GM23338 (cell line): ENCODE measurements at regions not wholly inside any gene's neighbourhood (a gene's known extent, or its start where the extent isn't known, plus 50 kb on each side); places are given as distances from the start of the nearest gene placed in this dataset.

Experiments used
- ATAC-seq: fragments of 200-7000 bp; cut with Tn5 transposase; 3 replicates; pipeline ENCODE4 v1.9.1; 2020
- DNase-seq: peaks from one replicate; pipeline ENCODE4 v3.0.0-alpha.2; 2015; ENCODE audit warnings: low spot score
- H2AFZ ChIP-seq: fragments of 200-600 bp; sonication (generic); 2 replicates; pipeline ENCODE4 v1.8.0; 2016; ENCODE audit warnings: antibody characterized with exemption, mild to moderate bottlenecking, moderate library complexity
- H3F3A ChIP-seq: fragments of 200-600 bp; sonication (generic); replicated peaks from 2 replicates; pipeline ENCODE4 v1.8.0; 2017; ENCODE audit warnings: antibody characterized with exemption, mixed run types, low read depth
- H3K27ac ChIP-seq: fragments of 200-600 bp; sonication (generic); 2 replicates; pipeline ENCODE4 v1.6.1; 2016; ENCODE audit warnings: low read depth
- H3K27me3 ChIP-seq: fragments of 200-600 bp; sonication (generic); 2 replicates; pipeline ENCODE4 v1.8.0; 2016; ENCODE audit warnings: mild to moderate bottlenecking, mixed run types, moderate library complexity; ENCODE audit not compliant: insufficient read depth
- H3K36me3 ChIP-seq: fragments of 200-600 bp; sonication (generic); 2 replicates; pipeline ENCODE4 v1.8.0; 2016; ENCODE audit warnings: mild to moderate bottlenecking; ENCODE audit not compliant: insufficient read depth
- H3K4me1 ChIP-seq: fragments of 200-600 bp; sonication (generic); 2 replicates; pipeline ENCODE4 v1.8.0; 2016; ENCODE audit warnings: mild to moderate bottlenecking, moderate library complexity; ENCODE audit not compliant: insufficient read depth
- H3K4me2 ChIP-seq: fragments of 200-600 bp; sonication (generic); 2 replicates; pipeline ENCODE4 v1.7.1; 2017; ENCODE audit warnings: mixed run types
- H3K4me3 ChIP-seq: fragments of 200-600 bp; sonication (generic); 2 replicates; pipeline ENCODE4 v1.6.1; 2016; ENCODE audit warnings: mixed run types
- H3K79me2 ChIP-seq: fragments of 200-600 bp; sonication (generic); replicated peaks from 2 replicates; pipeline ENCODE4 v1.8.0; 2017; ENCODE audit warnings: mild to moderate bottlenecking; ENCODE audit not compliant: insufficient read depth
- H3K9me2 ChIP-seq: fragments of 200-600 bp; sonication (generic); 2 replicates; pipeline ENCODE4 v1.8.0; 2017; ENCODE audit not compliant: insufficient read depth
- H4K20me1 ChIP-seq: fragments of 200-600 bp; sonication (generic); replicated peaks from 2 replicates; pipeline ENCODE4 v1.8.0; 2017; ENCODE audit warnings: mild to moderate bottlenecking; ENCODE audit not compliant: insufficient read depth
- H3K27ac Mint-ChIP-seq: 2 replicates; pipeline ENCODE4 v1.8.0; 2020; ENCODE audit warnings: inconsistent platforms, mild to moderate bottlenecking, moderate library complexity, mixed read lengths
- H3K27me3 Mint-ChIP-seq: 3 replicates; pipeline ENCODE4 v1.8.0; 2022; ENCODE audit warnings: low read depth, mild to moderate bottlenecking, moderate library complexity, mixed read lengths, inconsistent platforms; ENCODE audit not compliant: insufficient read depth, poor library complexity
- H3K36me3 Mint-ChIP-seq: 3 replicates; pipeline ENCODE4 v1.8.0; 2021; ENCODE audit warnings: low read depth, mild to moderate bottlenecking, inconsistent platforms, moderate library complexity, mixed read lengths
- H3K4me1 Mint-ChIP-seq: 3 replicates; pipeline ENCODE4 v1.8.0; 2020; ENCODE audit warnings: mild to moderate bottlenecking, inconsistent platforms, mixed read lengths
- H3K4me3 Mint-ChIP-seq: 3 replicates; pipeline ENCODE4 v1.8.0; 2021; ENCODE audit warnings: moderate library complexity, mild to moderate bottlenecking, inconsistent platforms, mixed read lengths
- H3K9me3 Mint-ChIP-seq: 3 replicates; pipeline ENCODE4 v1.8.0; 2020; ENCODE audit warnings: moderate library complexity, mild to moderate bottlenecking, inconsistent platforms, mixed read lengths
- CREB1 ChIP-seq: fragments of 250-450 bp; sonication (Bioruptor Pico); IDR thresholded peaks from 2 replicates; pipeline ENCODE4 v1.5.0; 2020; ENCODE audit warnings: low read depth, mild to moderate bottlenecking, moderate library complexity
- CTCF ChIP-seq, 2 experiments: fragments of 200-600 bp in 1 of 2; sonication (generic) in 1 of 2; conservative IDR thresholded peaks; 2 replicates each; pipeline versions ENCODE4 v1.5.1 to v1.6.1; 2016 to 2017; ENCODE audit warnings: antibody characterized with exemption in 2 of 2, low read depth in 2 of 2, mild to moderate bottlenecking in 2 of 2, moderate library complexity in 1 of 2
- ETS1 ChIP-seq: IDR thresholded peaks from 2 replicates; pipeline ENCODE4 v1.6.1; 2016; ENCODE audit warnings: antibody characterized with exemption
- EZH2 ChIP-seq: fragments of 200-600 bp; sonication (generic); IDR thresholded peaks from one replicate; pipeline ENCODE4 v1.8.0; 2017; ENCODE audit warnings: antibody characterized with exemption, mild to moderate bottlenecking, low read depth; ENCODE audit not compliant: unreplicated experiment
- EZH2phosphoT487 ChIP-seq: fragments of 200-600 bp; sonication (generic); IDR thresholded peaks from one replicate; pipeline ENCODE4 v1.8.1; 2018; ENCODE audit warnings: antibody characterized with exemption; ENCODE audit not compliant: unreplicated experiment
- JUNB ChIP-seq: IDR thresholded peaks from one replicate; pipeline ENCODE4 v1.6.1; 2016; ENCODE audit warnings: antibody characterized with exemption; ENCODE audit not compliant: unreplicated experiment
- NANOG ChIP-seq: IDR thresholded peaks from 2 replicates; pipeline ENCODE4 v1.6.1; 2016; ENCODE audit warnings: antibody characterized with exemption, borderline replicate concordance
- POLR2AphosphoS5 ChIP-seq: IDR thresholded peaks from 2 replicates; pipeline ENCODE4 v1.6.1; 2016; ENCODE audit warnings: antibody characterized with exemption, low read depth
- REST ChIP-seq: IDR thresholded peaks from one replicate; pipeline ENCODE4 v1.6.1; 2018; ENCODE audit warnings: antibody characterized with exemption; ENCODE audit not compliant: unreplicated experiment
- STAT1 ChIP-seq: IDR thresholded peaks from one replicate; pipeline ENCODE4 v1.6.1; 2016; ENCODE audit warnings: antibody characterized with exemption; ENCODE audit not compliant: unreplicated experiment
- ZNF114 ChIP-seq: fragments of 250-450 bp; sonication (Bioruptor Pico); IDR thresholded peaks from 2 replicates; pipeline ENCODE4 v1.5.0; 2020; ENCODE audit warnings: mild to moderate bottlenecking, moderate library complexity
- ZNF331 ChIP-seq: fragments of 250-450 bp; sonication (Bioruptor Pico); IDR thresholded peaks from 2 replicates; pipeline ENCODE4 v1.5.0; 2020; ENCODE audit warnings: low read depth, mild to moderate bottlenecking, moderate library complexity
- TF ChIP-seq, protein P1 (sequence below): fragments of 250-450 bp; sonication (Bioruptor Pico); IDR thresholded peaks from 2 replicates; pipeline ENCODE4 v1.5.0; 2020; ENCODE audit warnings: mild to moderate bottlenecking, moderate library complexity

DNA sequence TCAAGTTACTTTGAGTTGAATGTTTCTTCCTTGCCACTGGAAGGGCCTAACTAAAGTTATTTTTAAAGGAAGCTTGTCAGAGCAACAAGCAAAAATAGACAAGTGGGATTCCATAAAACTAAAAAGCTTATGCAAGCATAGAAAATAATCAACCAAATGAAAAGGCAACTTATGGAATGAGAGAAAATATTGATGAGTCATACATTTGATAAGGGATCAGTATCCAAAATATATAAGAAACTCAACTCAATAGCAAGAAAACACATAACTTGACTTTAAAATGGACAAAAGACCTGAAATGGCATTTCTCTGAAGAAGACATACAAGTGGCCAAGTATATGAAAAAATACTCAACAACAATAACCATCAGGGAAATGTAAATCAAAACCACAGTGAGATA is 264.5 kb upstream of the UBASH3B start:
- no peak overlapping the region for H3K4me3 Mint-ChIP-seq
- H3K27me3 ChIP-seq = no peaks in the 10 kb centered on the region
- H3K36me3 ChIP-seq = no peaks in the 10 kb centered on the region
- no peak for DNase-seq
- no peaks in the 10 kb centered on the region for H3K36me3 Mint-ChIP-seq
- no peak overlapping the region for H3K27ac ChIP-seq
- no peaks in the 10 kb centered on the region for H3K4me1 Mint-ChIP-seq
- no peaks in the 10 kb centered on the region for H3K4me1 ChIP-seq
- no peaks in the 10 kb centered on the region for H3K79me2 ChIP-seq
- H3K27me3 Mint-ChIP-seq = no peaks in the 10 kb centered on the region
- H3K27ac Mint-ChIP-seq = no peak overlapping the region
- no peaks in the 10 kb centered on the region for H4K20me1 ChIP-seq
- no peaks in the 10 kb centered on the region for H3K9me3 Mint-ChIP-seq
- peaks cover 6% of the 10 kb centered on the region; the same call in 1 of the 2 replicates for H3K9me2 ChIP-seq
- TF ChIP-seq EZH2phosphoT487 = no peak
- no peak for TF ChIP-seq CREB1
- no peak for TF ChIP-seq ETS1
- no peak for TF ChIP-seq EZH2
- TF ChIP-seq JUNB = no peak
- TF ChIP-seq POLR2AphosphoS5 = no peak
- no peak for TF ChIP-seq ZNF331 (CRISPR knock-in tag)
- TF ChIP-seq, protein P1, sequence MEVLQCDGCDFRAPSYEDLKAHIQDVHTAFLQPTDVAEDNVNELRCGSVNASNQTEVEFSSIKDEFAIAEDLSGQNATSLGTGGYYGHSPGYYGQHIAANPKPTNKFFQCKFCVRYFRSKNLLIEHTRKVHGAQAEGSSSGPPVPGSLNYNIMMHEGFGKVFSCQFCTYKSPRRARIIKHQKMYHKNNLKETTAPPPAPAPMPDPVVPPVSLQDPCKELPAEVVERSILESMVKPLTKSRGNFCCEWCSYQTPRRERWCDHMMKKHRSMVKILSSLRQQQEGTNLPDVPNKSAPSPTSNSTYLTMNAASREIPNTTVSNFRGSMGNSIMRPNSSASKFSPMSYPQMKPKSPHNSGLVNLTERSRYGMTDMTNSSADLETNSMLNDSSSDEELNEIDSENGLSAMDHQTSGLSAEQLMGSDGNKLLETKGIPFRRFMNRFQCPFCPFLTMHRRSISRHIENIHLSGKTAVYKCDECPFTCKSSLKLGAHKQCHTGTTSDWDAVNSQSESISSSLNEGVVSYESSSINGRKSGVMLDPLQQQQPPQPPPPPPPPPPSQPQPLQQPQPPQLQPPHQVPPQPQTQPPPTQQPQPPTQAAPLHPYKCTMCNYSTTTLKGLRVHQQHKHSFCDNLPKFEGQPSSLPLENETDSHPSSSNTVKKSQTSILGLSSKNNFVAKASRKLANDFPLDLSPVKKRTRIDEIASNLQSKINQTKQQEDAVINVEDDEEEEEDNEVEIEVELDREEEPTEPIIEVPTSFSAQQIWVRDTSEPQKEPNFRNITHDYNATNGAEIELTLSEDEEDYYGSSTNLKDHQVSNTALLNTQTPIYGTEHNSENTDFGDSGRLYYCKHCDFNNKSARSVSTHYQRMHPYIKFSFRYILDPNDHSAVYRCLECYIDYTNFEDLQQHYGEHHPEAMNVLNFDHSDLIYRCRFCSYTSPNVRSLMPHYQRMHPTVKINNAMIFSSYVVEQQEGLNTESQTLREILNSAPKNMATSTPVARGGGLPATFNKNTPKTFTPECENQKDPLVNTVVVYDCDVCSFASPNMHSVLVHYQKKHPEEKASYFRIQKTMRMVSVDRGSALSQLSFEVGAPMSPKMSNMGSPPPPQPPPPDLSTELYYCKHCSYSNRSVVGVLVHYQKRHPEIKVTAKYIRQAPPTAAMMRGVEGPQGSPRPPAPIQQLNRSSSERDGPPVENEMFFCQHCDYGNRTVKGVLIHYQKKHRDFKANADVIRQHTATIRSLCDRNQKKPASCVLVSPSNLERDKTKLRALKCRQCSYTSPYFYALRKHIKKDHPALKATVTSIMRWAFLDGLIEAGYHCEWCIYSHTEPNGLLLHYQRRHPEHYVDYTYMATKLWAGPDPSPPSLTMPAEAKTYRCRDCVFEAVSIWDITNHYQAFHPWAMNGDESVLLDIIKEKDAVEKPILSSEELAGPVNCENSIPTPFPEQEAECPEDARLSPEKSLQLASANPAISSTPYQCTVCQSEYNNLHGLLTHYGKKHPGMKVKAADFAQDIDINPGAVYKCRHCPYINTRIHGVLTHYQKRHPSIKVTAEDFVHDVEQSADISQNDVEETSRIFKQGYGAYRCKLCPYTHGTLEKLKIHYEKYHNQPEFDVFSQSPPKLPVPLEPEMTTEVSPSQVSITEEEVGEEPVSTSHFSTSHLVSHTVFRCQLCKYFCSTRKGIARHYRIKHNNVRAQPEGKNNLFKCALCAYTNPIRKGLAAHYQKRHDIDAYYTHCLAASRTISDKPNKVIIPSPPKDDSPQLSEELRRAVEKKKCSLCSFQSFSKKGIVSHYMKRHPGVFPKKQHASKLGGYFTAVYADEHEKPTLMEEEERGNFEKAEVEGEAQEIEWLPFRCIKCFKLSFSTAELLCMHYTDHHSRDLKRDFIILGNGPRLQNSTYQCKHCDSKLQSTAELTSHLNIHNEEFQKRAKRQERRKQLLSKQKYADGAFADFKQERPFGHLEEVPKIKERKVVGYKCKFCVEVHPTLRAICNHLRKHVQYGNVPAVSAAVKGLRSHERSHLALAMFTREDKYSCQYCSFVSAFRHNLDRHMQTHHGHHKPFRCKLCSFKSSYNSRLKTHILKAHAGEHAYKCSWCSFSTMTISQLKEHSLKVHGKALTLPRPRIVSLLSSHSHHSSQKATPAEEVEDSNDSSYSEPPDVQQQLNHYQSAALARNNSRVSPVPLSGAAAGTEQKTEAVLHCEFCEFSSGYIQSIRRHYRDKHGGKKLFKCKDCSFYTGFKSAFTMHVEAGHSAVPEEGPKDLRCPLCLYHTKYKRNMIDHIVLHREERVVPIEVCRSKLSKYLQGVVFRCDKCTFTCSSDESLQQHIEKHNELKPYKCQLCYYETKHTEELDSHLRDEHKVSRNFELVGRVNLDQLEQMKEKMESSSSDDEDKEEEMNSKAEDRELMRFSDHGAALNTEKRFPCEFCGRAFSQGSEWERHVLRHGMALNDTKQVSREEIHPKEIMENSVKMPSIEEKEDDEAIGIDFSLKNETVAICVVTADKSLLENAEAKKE = no peak
- no peak for TF ChIP-seq ZNF114 (CRISPR knock-in tag)
- TF ChIP-seq REST = no peak
- TF ChIP-seq CTCF (conservative IDR thresholded peaks at IDR 0.05; ENCODE audit: low read depth in 2 of 2) = no peak
- TF ChIP-seq STAT1 = no peak
- TF ChIP-seq NANOG = no peak
- ATAC-seq = no peak
- H3F3A ChIP-seq = no peaks in the 10 kb centered on the region
- H3K4me2 ChIP-seq = no peak overlapping the region
- H2AFZ ChIP-seq = no peak overlapping the region
- H3K4me3 ChIP-seq = no peak overlapping the region
